Activated CD8-positive, alpha-beta memory T cell treated with anti-CD3 and anti-CD28 coated beads, Interleukin-2, amount 50 U/mL, for 24 hours (primary cell): ENCODE measurements at regions not wholly inside any gene's neighbourhood (a gene's known extent, or its start where the extent isn't known, plus 50 kb on each side); places are given as distances from the start of the nearest gene placed in this dataset.

ENCODE experiments used
- DNase-seq: peaks from one replicate; pipeline ENCODE4 v3.0.0-alpha.2; 2020; ENCODE audit errors: extremely low read depth

DNA sequence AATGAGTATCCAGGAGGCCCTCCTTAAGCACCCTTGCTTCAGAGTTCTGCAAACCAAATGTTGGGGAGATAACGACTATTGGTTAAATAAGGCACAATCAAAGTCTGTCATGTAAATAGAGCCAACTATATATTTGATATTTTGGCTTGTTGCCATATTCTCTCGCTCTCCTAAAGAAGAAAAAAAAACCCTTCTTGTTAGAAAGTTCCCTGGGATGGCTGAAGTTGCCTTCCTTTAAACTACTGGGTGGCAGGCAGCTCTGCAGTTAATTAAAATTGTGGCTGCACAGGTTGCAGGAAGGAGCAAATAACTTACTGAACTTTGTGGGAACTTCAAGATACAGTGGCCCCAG, 227.0 kb upstream of the ANKRD55 start:
- DNase-seq, result no peak

- no peak for DNase-seq
These were observed 226.5 kb upstream of the ANKRD55 start for GRCh38 chr5:56459394-56460194.

DNA sequence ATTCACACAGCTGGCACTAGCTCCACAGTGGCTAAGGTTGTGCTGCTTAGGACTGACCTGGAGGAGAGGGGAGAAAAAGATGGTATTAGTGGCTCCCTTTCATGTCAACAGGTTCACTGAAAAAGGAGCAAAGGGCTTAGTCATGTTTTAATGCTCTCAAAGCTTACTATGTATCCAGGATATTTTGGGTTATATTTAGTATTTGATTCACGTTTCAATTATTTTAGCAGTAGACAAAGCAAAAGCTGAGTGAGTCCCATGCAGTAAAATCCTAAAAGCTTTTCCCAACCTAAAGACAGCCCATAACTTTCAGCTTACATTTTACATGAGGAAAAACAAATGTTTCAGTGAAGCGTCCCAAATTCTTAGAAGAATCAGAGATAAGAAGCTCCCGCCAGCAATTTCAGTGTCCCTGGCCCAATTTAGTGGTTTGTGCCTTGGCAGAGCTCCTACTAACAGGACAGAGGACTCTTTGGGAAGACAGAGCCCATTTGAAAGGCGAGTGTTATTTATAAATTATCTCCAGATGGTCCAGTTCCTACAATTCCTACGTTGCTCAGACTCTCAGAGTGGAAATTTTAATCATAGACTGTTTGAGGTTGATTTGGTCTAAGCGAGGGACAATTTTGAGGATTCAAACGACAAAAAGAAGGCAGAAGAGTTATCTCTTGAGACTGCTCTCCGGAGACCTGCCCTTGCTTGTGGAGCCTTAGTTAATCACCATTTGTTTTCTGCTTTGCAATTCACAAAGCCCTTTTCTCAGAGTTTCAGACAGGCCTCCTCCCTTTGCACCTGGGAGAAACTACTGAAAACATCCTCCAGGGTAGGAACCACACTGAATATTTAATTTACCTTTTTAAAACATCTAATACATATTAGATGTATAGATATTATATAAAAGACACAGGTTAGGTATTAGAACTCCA, 225.0 kb upstream of the ANKRD55 start:
- no peak for DNase-seq

DNA sequence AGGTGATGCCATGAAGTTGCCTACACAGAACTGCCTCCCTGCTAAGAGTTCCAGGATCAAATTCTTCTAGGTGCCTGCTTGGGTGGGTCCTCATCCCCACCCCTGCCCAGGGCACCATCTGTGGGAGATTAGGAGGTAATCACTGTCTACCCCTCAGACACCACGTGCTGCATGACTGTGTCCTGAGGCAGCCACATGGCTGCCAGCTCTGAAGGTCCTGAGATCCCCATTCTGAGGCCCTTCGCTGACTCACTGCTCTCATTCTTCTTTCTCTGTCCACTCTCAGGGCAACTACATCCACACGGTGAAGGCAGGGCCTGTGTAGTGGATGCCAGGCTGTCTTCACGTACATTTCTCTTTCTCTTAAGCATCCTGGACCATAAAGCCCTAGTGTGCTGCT, 222.9 kb upstream of the ANKRD55 start:
- no peak for DNase-seq

DNA sequence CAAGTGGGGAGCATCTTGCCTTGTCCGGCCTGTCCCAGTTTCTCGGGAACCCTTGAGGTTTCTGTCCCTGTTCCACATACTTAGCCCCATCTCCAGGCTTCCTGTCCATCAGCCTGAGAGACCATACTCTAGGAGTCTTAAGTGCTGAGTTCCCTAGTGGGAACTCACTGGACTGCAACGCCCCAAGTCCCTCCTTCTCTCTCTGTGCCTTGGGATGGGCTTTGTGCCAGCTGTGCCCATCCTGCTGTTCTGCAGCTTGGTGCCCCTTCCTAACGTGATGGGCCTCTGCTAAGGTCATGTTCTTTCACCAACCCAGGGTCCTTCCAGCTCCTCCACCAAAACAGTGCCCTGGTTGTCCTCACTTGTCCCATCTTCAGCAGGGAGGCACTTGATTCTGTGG, 222.3 kb upstream of the ANKRD55 start:
- DNase-seq, result no peak

DNA sequence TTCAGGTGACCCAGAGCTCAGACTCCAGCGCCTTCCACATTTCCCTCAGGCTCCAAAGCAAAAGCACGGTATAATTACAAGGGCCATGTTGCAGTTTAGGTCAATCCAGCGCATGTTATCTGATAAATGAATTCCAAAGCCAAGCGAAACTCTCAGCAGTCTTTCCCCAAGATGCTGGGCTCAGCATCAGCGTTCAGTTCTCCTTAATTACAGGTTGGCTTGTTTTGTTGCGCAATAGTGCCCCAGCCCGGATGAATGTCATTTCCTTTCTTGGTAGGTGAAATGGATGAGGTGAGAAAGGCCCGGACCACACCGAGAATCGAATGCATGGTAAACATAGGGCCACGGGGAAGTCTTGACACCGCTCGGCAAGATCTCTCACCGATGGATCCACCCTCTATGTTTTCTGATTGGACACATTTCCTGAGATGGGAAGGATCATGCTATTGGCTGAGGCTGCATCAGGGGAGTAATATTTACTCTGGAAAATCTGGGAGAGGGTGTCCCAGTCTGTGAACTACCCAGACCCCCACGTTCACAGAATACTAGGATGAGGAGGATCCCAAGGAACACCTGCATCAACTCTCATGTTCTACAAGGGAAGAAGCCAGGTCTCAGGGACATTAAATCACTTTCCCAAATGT, 221.2 kb upstream of the ANKRD55 start:
- no peak for DNase-seq

DNA sequence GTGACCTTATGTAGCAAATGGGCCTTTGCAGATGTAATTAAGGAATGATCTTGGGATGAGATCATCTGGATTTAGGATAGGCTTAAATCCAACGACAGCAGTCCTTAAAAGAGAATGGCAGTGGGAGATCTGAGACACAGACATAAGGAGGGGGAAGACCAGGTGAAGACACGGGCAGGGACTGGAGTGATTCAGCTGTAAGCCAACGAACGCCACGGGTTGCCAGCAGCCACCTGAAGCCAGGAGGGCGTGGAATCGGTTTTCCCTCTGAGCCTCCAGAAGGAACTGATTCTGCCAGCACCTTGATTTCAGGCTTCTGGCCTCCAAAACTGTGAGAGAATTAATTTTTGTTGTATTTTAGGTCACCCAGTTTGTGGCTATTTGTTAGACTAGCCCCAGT, 218.6 kb upstream of the ANKRD55 start:
- no peak for DNase-seq

GRCh38 chr5:56450766-56451165, 217.6 kb upstream of the ANKRD55 start:
- DNase-seq, result no peak

DNA sequence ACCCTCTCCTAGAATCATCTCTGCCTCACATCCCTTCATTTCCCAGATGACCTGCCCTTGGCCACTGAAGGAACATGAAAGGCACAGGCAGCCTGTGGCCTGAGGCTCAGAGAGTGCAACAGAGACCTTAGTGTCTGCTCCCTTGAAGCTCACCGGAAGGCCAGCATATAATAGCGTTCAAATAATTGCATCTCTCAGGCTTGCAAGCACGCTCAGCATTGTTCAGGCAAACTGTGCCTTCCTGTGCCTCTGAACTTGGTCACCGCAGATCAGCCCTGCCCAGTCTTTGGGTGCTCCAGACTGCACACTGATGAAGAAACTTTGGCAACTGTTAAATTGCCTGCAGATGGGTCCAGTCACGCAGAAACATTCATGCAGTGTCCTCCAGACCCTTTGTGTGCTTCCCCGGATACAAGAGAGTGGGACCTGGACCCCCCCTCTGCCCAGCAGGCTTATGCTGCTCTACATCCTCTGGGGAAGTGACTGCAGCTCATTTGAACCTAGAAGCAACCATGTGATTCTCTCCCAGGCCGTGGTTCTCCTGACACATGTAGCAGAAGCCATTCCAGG, 216.0 kb upstream of the ANKRD55 start:
- DNase-seq, result no peak

GRCh38 chr5:56447656-56448055, 214.5 kb upstream of the ANKRD55 start:
- no peak for DNase-seq

DNA sequence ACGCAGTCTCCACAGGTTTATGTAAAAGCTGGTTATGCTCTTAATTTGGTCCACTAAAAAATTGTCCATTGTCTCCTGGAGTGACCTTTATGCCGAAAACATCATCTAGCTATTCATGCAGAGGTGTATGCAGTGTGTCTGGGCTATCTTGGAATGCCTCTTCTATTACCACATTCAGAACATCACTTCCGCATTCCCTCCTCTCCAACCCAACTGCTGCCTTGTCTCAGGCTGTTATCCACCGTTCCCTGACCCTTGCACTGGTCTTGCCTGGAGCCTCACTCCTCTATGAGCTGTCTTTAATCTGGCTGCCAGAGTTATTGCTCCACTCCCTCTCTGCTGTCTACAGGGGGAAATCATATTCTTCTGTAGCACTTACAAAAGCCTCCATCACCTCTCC, 214.1 kb upstream of the ANKRD55 start:
- no peak for DNase-seq

DNA sequence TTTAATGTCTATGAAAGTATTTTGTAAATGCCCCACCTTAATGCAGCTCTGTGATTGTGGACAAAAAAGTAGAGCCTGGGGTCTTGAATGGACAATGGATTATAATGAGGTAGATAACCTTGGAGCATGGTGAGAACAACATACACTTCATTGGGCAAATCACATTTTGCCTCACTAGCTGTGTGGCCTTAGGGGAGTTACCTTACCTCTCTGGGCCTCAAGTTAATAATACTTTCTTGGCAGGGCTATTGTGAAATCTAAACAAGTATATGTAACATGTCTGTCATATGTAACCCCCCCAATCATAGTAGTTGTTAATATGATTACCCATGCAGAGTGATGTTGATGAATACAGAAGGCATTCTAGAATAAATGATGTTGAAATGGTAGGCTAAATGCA, 213.6 kb upstream of the ANKRD55 start:
- no peak for DNase-seq

GRCh38 chr5:56443826-56444225, 210.7 kb upstream of the ANKRD55 start:
- no peak for DNase-seq

GRCh38 chr5:56440871-56441740, 208.0 kb upstream of the ANKRD55 start:
- DNase-seq, result no peak

GRCh38 chr5:56434986-56435385, 201.9 kb upstream of the ANKRD55 start:
- no peak for DNase-seq

DNA sequence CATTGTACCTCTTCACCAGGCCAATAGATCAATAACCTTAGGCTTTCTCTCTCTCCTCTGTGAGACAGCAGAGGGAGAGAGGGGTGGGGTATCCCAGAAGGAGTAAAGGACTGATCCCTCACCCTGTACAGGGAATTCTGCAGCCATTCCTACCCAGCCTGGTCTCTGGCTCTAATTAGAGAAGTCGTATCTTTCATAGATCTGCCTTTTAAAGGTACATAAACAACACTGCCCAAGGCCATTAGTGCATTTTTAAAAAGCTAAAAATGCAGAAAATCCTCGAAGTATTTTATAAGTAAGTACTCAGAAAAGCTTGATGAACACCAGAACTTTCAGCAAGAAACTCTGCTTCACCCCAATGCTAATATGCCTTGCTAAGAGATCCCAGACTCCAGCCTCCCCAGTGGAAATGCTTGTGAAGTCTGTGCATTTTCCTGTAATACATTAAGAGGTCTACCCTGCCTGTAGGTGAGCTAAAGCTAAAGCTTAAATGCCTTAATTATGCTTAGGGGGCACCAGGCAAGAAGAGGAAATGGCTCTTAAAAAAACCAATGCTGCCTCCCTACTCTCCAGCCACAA, 200.0 kb upstream of the ANKRD55 start:
- no peak for DNase-seq

- no peak for DNase-seq
These were observed 199.2 kb upstream of the ANKRD55 start for GRCh38 chr5:56432321-56432720.

DNA sequence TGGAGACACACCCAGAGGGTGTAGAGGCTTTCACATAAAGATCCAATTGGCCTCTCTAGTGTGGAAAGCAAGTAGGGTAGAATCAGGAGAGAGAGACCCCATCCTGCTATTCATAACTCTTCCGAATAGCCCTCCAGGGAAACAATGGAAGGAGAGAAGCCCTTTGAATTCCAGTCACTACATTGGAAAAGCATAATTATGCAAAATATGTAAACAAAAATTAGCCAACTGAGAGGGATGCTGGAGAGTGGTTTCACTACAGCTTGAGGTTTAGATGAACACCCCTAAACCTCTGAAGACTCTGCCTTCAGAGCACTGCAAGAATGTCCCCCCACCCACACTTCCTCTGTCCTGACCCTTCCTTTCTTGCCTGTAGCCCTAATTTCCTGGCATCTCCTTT, 197.3 kb upstream of the ANKRD55 start:
- DNase-seq, result no peak

DNA sequence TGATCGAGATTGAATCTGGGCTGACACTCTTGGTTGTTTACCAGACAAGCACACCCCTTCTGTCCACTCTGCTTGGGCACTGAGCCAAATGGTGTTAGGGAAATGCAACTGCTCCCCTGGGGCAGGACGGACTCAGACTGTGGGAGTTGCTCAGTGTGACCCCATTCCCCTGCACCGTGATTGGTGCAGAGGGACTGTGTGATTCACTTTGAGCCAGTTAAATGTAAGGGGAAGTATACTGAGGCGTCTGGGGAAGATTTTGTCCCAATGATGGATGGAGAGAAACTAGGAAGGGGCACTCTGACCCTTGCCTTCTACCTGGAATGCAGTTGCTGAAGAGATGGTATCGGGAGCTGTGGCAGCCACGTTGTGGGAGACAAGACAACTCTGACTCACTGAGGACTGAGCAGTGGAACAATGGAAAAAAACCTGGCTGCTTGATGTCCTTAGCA, 196.0 kb upstream of the ANKRD55 start:
- no peak for DNase-seq

- no peak for DNase-seq
These were observed 193.6 kb upstream of the ANKRD55 start for GRCh38 chr5:56426693-56427092.
